Naive thymus-derived CD4-positive, alpha-beta T cell (primary cell): ENCODE measurements at regions not wholly inside any gene's neighbourhood (a gene's known extent, or its start where the extent isn't known, plus 50 kb on each side); places are given as distances from the start of the nearest gene placed in this dataset.
"Not testable (repeated sequence)": the region's sequence is repeated elsewhere in the genome, so short reads cannot be mapped to it uniquely, and the experiment has no call there.

Experiments used
- ATAC-seq: fragments of 150-1000 bp; cut with Tn5 transposase; 2 replicates; pipeline ENCODE4 v1.10.0; 2021; ENCODE audit warnings: mild to moderate bottlenecking, moderate library complexity
- CTCF ChIA-PET: fragments of 350-600 bp; sonication (Branson Sonifier 250); formaldehyde crosslinking; loops from one replicate; lab custom pipeline; 2021; ENCODE audit warnings: antibody characterized with exemption; lab: Charles Lee
- POLR2A ChIA-PET: fragments of 350-600 bp; sonication (Branson Sonifier 250); formaldehyde crosslinking; loops from one replicate; lab custom pipeline; 2021; ENCODE audit warnings: antibody characterized with exemption, inconsistent platforms; lab: Charles Lee
- DNase-seq, 9 donors: peaks; one replicate each; pipeline versions ENCODE4 v3.0.0 to v3.0.0-alpha.2; 2020 to 2022; ENCODE audit warnings: mixed read lengths in 1 of 9
- H3K27ac ChIP-seq: one replicate; pipeline ENCODE4 v1.7.0; 2013; ENCODE audit warnings: mild to moderate bottlenecking, low read depth, low read length, moderate library complexity
- H3K27me3 ChIP-seq, 2 donors: one replicate each; pipeline ENCODE4 v1.7.0; 2013; ENCODE audit warnings: low read length in 2 of 2, mild to moderate bottlenecking in 2 of 2, moderate library complexity in 2 of 2; ENCODE audit not compliant: control insufficient read depth in 2 of 2, insufficient read depth in 2 of 2
- H3K36me3 ChIP-seq, 3 experiments: 1 replicate in 2 of 3; 2 replicates in 1 of 3; pipeline ENCODE4 v1.7.0; 2013; ENCODE audit warnings: low read length in 3 of 3, mild to moderate bottlenecking in 3 of 3, moderate library complexity in 1 of 3; ENCODE audit not compliant: insufficient read depth in 3 of 3, control insufficient read depth in 2 of 3
- H3K4me1 ChIP-seq, 2 donors: one replicate each; pipeline ENCODE4 v1.7.0; 2013; ENCODE audit warnings: low read length in 2 of 2, mild to moderate bottlenecking in 2 of 2, moderate library complexity in 1 of 2; ENCODE audit not compliant: control insufficient read depth in 2 of 2, insufficient read depth in 2 of 2
- H3K4me3 ChIP-seq: 2 replicates; pipeline ENCODE4 v1.7.0; 2013; ENCODE audit warnings: mild to moderate bottlenecking, low read length
- H3K9me3 ChIP-seq, 3 experiments: 1 replicate in 2 of 3; 2 replicates in 1 of 3; pipeline ENCODE4 v1.7.0; 2013; ENCODE audit warnings: low read length in 3 of 3; ENCODE audit not compliant: control insufficient read depth in 2 of 3
- H3K27ac Mint-ChIP-seq, 9 donors: one replicate each; pipeline ENCODE4 v1.8.0; 2020 to 2022; ENCODE audit warnings: mixed read lengths in 9 of 9, mild to moderate bottlenecking in 8 of 9, moderate library complexity in 5 of 9, inconsistent platforms in 2 of 9
- H3K27me3 Mint-ChIP-seq, 5 donors: one replicate each; pipeline ENCODE4 v1.8.0; 2021 to 2022; ENCODE audit warnings: mixed read lengths in 5 of 5, mild to moderate bottlenecking in 1 of 5
- H3K36me3 Mint-ChIP-seq, 5 donors: one replicate each; pipeline ENCODE4 v1.8.0; 2020 to 2022; ENCODE audit warnings: mixed read lengths in 5 of 5, mild to moderate bottlenecking in 3 of 5, inconsistent platforms in 1 of 5
- H3K4me1 Mint-ChIP-seq, 7 donors: one replicate each; pipeline ENCODE4 v1.8.0; 2020 to 2022; ENCODE audit warnings: mixed read lengths in 7 of 7, mild to moderate bottlenecking in 3 of 7, inconsistent platforms in 1 of 7
- H3K4me3 Mint-ChIP-seq, 10 donors: one replicate each; pipeline ENCODE4 v1.8.0; 2020 to 2022; ENCODE audit warnings: mild to moderate bottlenecking in 10 of 10, mixed read lengths in 10 of 10, moderate library complexity in 6 of 10, inconsistent platforms in 2 of 10
- H3K9me3 Mint-ChIP-seq, 11 donors: one replicate each; pipeline ENCODE4 v1.8.0; 2020 to 2022; ENCODE audit warnings: mixed read lengths in 11 of 11, mild to moderate bottlenecking in 4 of 11, inconsistent platforms in 1 of 11, moderate library complexity in 1 of 11
- intact Hi-C, 2 donors: fragments of 100-400 bp; cut with micrococcal nuclease; formaldehyde crosslinking; loops; one replicate each; pipeline ENCODE4 v1.15.1; 2023

- Histone ChIP-seq H3K27ac (no peak overlapping the region), H3K9me3 (no peaks in the 10 kb centered on the region), H3K27me3 (no peaks in the 10 kb centered on the region), H3K36me3 (no peaks in the 10 kb centered on the region), H3K4me1 (no peaks in the 10 kb centered on the region), H3K4me3 (no peak overlapping the region)
- Mint-ChIP-seq H3K4me3 (no peak overlapping the region), H3K36me3 (peaks cover 0 to 3% (median 0%) of the 10 kb centered on the region in 5 donors), H3K4me1 (no peaks in the 10 kb centered on the region), H3K27ac (no peak overlapping the region), H3K9me3 (peaks cover 0 to 19% (median 5%) of the 10 kb centered on the region in 11 donors), H3K27me3 (no peaks in the 10 kb centered on the region)
- ChIA-PET POLR2A (no interaction called here), CTCF (no interaction called here)
- DNase-seq = no peak
- no peak for ATAC-seq
- intact Hi-C loops = no loop called here
These were observed 861.5 kb downstream of the ANKRD7 start for GRCh38 chr7:119086026-119086425.

GRCh38 chr7:119090851-119091250, 866.3 kb downstream of the ANKRD7 start:
- H3K4me3 Mint-ChIP-seq = no peak overlapping the region
- POLR2A ChIA-PET = no interaction called here
- H3K27ac ChIP-seq = no peak overlapping the region
- intact Hi-C loops = no loop called here
- H3K27ac Mint-ChIP-seq = no peak overlapping the region
- no peak for DNase-seq
- H3K9me3 Mint-ChIP-seq = peaks cover 0 to 14% (median 5%) of the 10 kb centered on the region in 11 donors
- no peak for ATAC-seq
- H3K4me1 Mint-ChIP-seq = no peaks in the 10 kb centered on the region
- H3K4me3 ChIP-seq = no peak overlapping the region
- H3K36me3 Mint-ChIP-seq = no peaks in the 10 kb centered on the region
- H3K9me3 ChIP-seq = no peaks in the 10 kb centered on the region
- H3K4me1 ChIP-seq = no peaks in the 10 kb centered on the region
- no peaks in the 10 kb centered on the region for H3K36me3 ChIP-seq
- no peaks in the 10 kb centered on the region for H3K27me3 Mint-ChIP-seq
- CTCF ChIA-PET = no interaction called here
- no peaks in the 10 kb centered on the region for H3K27me3 ChIP-seq

GRCh38 chr7:119096683-119097082, 872.2 kb downstream of the ANKRD7 start:
- Histone ChIP-seq H3K9me3 (no peaks in the 10 kb centered on the region), H3K27ac (no peak overlapping the region), H3K4me3 (no peak overlapping the region), H3K4me1 (no peaks in the 10 kb centered on the region), H3K27me3 (no peaks in the 10 kb centered on the region), H3K36me3 (no peaks in the 10 kb centered on the region)
- CTCF ChIA-PET = no interaction called here
- no peak for ATAC-seq
- H3K27ac Mint-ChIP-seq = no peak overlapping the region
- POLR2A ChIA-PET = no interaction called here
- no peak overlapping the region for H3K4me3 Mint-ChIP-seq
- no peaks in the 10 kb centered on the region for H3K4me1 Mint-ChIP-seq
- H3K9me3 Mint-ChIP-seq = peaks cover 0 to 18% (median 4%) of the 10 kb centered on the region in 11 donors
- no peak for DNase-seq
- no peaks in the 10 kb centered on the region for H3K36me3 Mint-ChIP-seq
- intact Hi-C loops = no loop called here
- no peaks in the 10 kb centered on the region for H3K27me3 Mint-ChIP-seq

- POLR2A ChIA-PET, ATAC-seq, H3K4me1 ChIP-seq, H3K36me3 Mint-ChIP-seq, H3K27me3 Mint-ChIP-seq, DNase-seq, H3K4me1 Mint-ChIP-seq, H3K36me3 ChIP-seq, H3K27me3 ChIP-seq, CTCF ChIA-PET, intact Hi-C loops, H3K4me3 Mint-ChIP-seq, H3K9me3 ChIP-seq, H3K27ac Mint-ChIP-seq, H3K27ac ChIP-seq, H3K4me3 ChIP-seq: not testable (repeated sequence)
- peaks cover 0 to 22% (median 2%) of the 10 kb centered on the region in 11 donors for H3K9me3 Mint-ChIP-seq
These were observed 876.2 kb downstream of the ANKRD7 start for GRCh38 chr7:119100611-119101258.

- Histone ChIP-seq H3K4me1 (no peaks in the 10 kb centered on the region), H3K27me3 (no peaks in the 10 kb centered on the region), H3K9me3 (no peaks in the 10 kb centered on the region), H3K27ac (no peak overlapping the region), H3K36me3 (no peaks in the 10 kb centered on the region), H3K4me3 (no peak overlapping the region)
- Mint-ChIP-seq H3K27ac (no peak overlapping the region), H3K4me3 (no peak overlapping the region), H3K27me3 (no peaks in the 10 kb centered on the region), H3K9me3 (peaks cover 0 to 19% (median 2%) of the 10 kb centered on the region in 11 donors), H3K36me3 (no peaks in the 10 kb centered on the region), H3K4me1 (no peaks in the 10 kb centered on the region)
- CTCF ChIA-PET = no interaction called here
- POLR2A ChIA-PET = no interaction called here
- intact Hi-C loops = no loop called here
- no peak for DNase-seq
- ATAC-seq = no peak
These were observed 877.8 kb downstream of the ANKRD7 start for GRCh38 chr7:119102291-119102690.

GRCh38 chr7:119105381-119105780, 880.9 kb downstream of the ANKRD7 start:
- intact Hi-C loops = no loop called here
- Mint-ChIP-seq H3K4me1 (no peaks in the 10 kb centered on the region), H3K36me3 (no peaks in the 10 kb centered on the region), H3K27ac (no peak overlapping the region), H3K27me3 (no peaks in the 10 kb centered on the region), H3K9me3 (peaks cover 0 to 20% (median 6%) of the 10 kb centered on the region in 11 donors), H3K4me3 (no peak overlapping the region)
- Histone ChIP-seq H3K9me3 (peaks cover 0 to 3% (median 0%) of the 10 kb centered on the region in 3 experiments), H3K27me3 (no peaks in the 10 kb centered on the region), H3K27ac (no peak overlapping the region), H3K36me3 (no peaks in the 10 kb centered on the region), H3K4me1 (no peaks in the 10 kb centered on the region), H3K4me3 (no peak overlapping the region)
- ChIA-PET CTCF (no interaction called here), POLR2A (no interaction called here)
- ATAC-seq = no peak
- DNase-seq = no peak

- Histone ChIP-seq H3K27ac (no peak overlapping the region), H3K27me3 (no peaks in the 10 kb centered on the region), H3K36me3 (no peaks in the 10 kb centered on the region), H3K9me3 (no peaks in the 10 kb centered on the region), H3K4me3 (no peak overlapping the region), H3K4me1 (no peaks in the 10 kb centered on the region)
- H3K27me3 Mint-ChIP-seq = no peaks in the 10 kb centered on the region
- POLR2A ChIA-PET = no interaction called here
- DNase-seq (no peak), ATAC-seq (no peak)
- no peaks in the 10 kb centered on the region for H3K4me1 Mint-ChIP-seq
- peaks cover 0 to 18% (median 3%) of the 10 kb centered on the region in 11 donors for H3K9me3 Mint-ChIP-seq
- CTCF ChIA-PET = no interaction called here
- H3K36me3 Mint-ChIP-seq = no peaks in the 10 kb centered on the region
- no peak overlapping the region for H3K4me3 Mint-ChIP-seq
- no peak overlapping the region for H3K27ac Mint-ChIP-seq
- intact Hi-C loops = no loop called here
These were observed 898.8 kb downstream of the ANKRD7 start for GRCh38 chr7:119123326-119123725.
